GM23338 (cell line): ENCODE measurements at regions not wholly inside any gene's neighbourhood (a gene's known extent, or its start where the extent isn't known, plus 50 kb on each side); places are given as distances from the start of the nearest gene placed in this dataset.

ENCODE experiments used
- CTCF ChIP-seq, 2 experiments: fragments of 200-600 bp in 1 of 2; sonication (generic) in 1 of 2; conservative IDR thresholded peaks; 2 replicates each; pipeline versions ENCODE4 v1.5.1 to v1.6.1; 2016 to 2017; ENCODE audit warnings: antibody characterized with exemption in 2 of 2, low read depth in 2 of 2, mild to moderate bottlenecking in 2 of 2, moderate library complexity in 1 of 2
- JUNB ChIP-seq: IDR thresholded peaks from one replicate; pipeline ENCODE4 v1.6.1; 2016; ENCODE audit warnings: antibody characterized with exemption; ENCODE audit not compliant: unreplicated experiment
- POLR2AphosphoS5 ChIP-seq: IDR thresholded peaks from 2 replicates; pipeline ENCODE4 v1.6.1; 2016; ENCODE audit warnings: antibody characterized with exemption, low read depth
- TF ChIP-seq, protein P1 (sequence below): IDR thresholded peaks from one replicate; pipeline ENCODE4 v1.6.1; 2018; ENCODE audit warnings: antibody characterized with exemption; ENCODE audit not compliant: unreplicated experiment

DNA sequence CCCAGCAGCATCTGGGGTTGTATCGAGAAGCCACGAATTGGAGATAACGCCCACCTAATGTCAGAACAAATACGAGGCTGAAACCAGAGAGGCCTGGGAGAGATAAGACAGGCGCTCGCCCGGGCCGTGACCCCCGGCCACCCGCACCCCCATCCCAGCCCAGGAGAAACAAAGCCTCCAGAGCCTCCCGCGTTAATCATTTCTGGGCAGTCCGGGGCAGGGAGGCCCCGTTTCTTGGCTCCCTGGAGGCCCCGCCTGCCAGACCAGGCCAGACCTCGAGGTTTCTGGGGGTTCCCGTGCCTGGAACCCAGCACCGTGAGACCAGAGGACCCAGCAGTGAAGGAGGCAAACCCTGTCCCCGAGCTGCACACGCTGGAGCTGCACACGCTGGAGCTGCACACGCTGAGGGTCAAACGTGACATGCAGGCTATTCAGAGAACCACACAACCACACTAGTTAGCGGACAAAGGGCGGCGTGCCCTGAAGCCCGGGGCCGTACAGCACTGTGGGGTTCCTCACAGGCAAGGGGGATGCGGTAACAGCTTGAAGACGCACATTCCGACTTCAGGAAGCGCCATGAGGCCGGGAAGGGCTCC, 53.4 kb downstream of the FOXL3 start:
- TF ChIP-seq CTCF (conservative IDR thresholded peaks at IDR 0.05; ENCODE audit: low read depth in 2 of 2) (no peak), JUNB (no peak), POLR2AphosphoS5 (no peak)
- TF ChIP-seq, protein P1, sequence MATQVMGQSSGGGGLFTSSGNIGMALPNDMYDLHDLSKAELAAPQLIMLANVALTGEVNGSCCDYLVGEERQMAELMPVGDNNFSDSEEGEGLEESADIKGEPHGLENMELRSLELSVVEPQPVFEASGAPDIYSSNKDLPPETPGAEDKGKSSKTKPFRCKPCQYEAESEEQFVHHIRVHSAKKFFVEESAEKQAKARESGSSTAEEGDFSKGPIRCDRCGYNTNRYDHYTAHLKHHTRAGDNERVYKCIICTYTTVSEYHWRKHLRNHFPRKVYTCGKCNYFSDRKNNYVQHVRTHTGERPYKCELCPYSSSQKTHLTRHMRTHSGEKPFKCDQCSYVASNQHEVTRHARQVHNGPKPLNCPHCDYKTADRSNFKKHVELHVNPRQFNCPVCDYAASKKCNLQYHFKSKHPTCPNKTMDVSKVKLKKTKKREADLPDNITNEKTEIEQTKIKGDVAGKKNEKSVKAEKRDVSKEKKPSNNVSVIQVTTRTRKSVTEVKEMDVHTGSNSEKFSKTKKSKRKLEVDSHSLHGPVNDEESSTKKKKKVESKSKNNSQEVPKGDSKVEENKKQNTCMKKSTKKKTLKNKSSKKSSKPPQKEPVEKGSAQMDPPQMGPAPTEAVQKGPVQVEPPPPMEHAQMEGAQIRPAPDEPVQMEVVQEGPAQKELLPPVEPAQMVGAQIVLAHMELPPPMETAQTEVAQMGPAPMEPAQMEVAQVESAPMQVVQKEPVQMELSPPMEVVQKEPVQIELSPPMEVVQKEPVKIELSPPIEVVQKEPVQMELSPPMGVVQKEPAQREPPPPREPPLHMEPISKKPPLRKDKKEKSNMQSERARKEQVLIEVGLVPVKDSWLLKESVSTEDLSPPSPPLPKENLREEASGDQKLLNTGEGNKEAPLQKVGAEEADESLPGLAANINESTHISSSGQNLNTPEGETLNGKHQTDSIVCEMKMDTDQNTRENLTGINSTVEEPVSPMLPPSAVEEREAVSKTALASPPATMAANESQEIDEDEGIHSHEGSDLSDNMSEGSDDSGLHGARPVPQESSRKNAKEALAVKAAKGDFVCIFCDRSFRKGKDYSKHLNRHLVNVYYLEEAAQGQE: no peak
